ENCODE measurements at regions not wholly inside any gene's neighbourhood (a gene's known extent, or its start where the extent isn't known, plus 50 kb on each side); places are given as distances from the start of the nearest gene placed in this dataset.
A peak's percentile ranks its signal among the peaks of the same experiment; 100 is the strongest.

DNA sequence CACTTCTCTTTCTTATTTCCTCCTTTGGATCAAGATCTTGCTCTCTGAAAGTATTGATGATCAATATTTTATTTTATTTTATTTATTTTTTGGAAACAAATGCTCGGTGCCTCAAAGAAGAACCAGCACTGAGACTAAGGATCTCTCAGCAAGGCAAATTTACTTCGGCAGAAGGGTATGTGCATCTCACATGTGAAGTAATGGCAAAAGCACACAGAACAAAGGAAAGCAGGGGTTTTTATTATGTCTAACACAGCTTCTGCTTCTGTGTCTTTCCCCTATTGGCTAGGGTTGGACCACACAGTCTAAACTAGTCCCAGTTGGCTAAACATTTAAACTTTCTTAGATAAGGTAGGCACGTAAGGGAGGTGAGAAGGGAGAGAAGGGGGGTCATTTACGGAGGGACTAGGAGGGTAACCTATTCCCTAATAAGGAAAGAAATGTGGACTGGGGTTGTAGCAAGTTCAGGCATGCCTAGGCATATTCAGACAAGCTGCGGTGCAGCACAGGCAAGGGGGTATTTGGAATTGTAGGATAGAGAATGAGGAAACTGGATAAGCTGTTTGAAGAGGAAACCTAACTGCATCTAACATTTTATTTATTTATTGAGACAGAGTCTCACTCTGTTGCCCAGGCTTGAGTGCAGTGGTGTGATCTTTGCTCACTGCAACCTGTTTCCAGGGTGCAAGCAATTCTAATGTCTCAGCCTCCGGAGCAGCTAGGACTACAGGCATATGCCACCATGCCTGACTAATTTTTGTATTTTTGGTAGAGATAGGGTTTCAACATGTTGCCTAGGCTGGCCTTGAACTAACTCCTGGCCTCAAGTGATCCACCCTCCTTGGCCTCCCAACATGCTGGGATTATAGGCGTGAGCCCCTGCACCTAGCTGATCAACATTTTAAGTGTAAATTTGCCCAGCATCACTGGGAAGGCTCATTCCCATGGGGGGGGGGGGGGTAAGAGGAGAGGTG is 90.0 kb upstream of the EIF5 start:
- ChIA-PET CTCF (ENCODE audit: partially characterized antibody) (interaction anchor here (0.7 to 1.9 kb wide), 8 partner anchors 13 to 139 kb away, joined by 3 to 7 read pairs (median 4); no protein-coding TSS in a partner anchor), POLR2A (ENCODE audit: partially characterized antibody) (no interaction called here)
- H2BK5ac ChIP-seq (ENCODE audit: low read depth, low read length), result peak overlapping the region; percentile 96; the same call in 1 of the 2 replicates
- H3K27me3 ChIP-seq (replicated peaks in 1 of 4; ENCODE audit: control insufficient read depth in 3 of 4, extremely low read depth in 1 of 4, insufficient read depth in 3 of 4, low read length in 3 of 4), result no peaks in the 10 kb centered on the region
- H3K79me1 ChIP-seq (ENCODE audit: low read depth, low read length), result no peaks in the 10 kb centered on the region
- peak overlapping the region in 2 of 4 experiments; percentile 12 to 27; a peak in 1 of 7 replicates for H3K9ac ChIP-seq (replicated peaks in 1 of 4; ENCODE audit: extremely low read depth in 1 of 4, low read depth in 3 of 4, low read length in 3 of 4)
- H3K23ac ChIP-seq (ENCODE audit: insufficient read length), result no peak overlapping the region
- H4K91ac ChIP-seq (replicated peaks; ENCODE audit: insufficient read length, low read length), result peak overlapping the region; percentile 92
- no peaks in the 10 kb centered on the region for H3K23me2 ChIP-seq (ENCODE audit: low read depth, low read length)
- no peak overlapping the region for H3K56ac ChIP-seq (replicated peaks; ENCODE audit: insufficient read length, low read depth, low read length)
- H2AK5ac ChIP-seq (ENCODE audit: low read depth, low read length), result no peak overlapping the region; the same call in 1 of the 2 replicates
- FAIRE-seq (no peak), DNase-seq (ENCODE audit: low read depth in 1 of 2, low spot score in 2 of 2) (no peak)
- H3K9me3 ChIP-seq (ENCODE audit: insufficient read depth in 2 of 2, low read depth in 1 of 2, low read length in 1 of 2), result peaks cover 5 to 11% of the 10 kb centered on the region in 2 experiments
- no peak overlapping the region for H3K4me2 ChIP-seq (ENCODE audit: insufficient read depth in 1 of 2, low read depth in 2 of 2, low read length in 2 of 2)
- H3K18ac ChIP-seq (ENCODE audit: extremely low read depth, low read length), result no peak overlapping the region; the same call in 1 of the 2 replicates
- no peak overlapping the region for H4K5ac ChIP-seq (ENCODE audit: insufficient read length, low read depth, low read length)
- H2AFZ ChIP-seq (ENCODE audit: low read length), result 0 out of 2 replicates have a peak overlapping the region, but pooled peaks have one; percentile 63
- H3K27ac ChIP-seq (ENCODE audit: low read depth, low read length), result peak overlapping the region; percentile 56; the same call in 1 of the 2 replicates
- H3K14ac ChIP-seq (ENCODE audit: insufficient read length), result no peak overlapping the region
- peak overlapping the region; percentile 56 for H2BK120ac ChIP-seq (replicated peaks; ENCODE audit: low read depth, low read length)
- H3K36me3 ChIP-seq (ENCODE audit: control insufficient read depth in 2 of 4, insufficient read depth in 4 of 4, low read length in 3 of 4), result peaks cover 0 to 2% (median 0%) of the 10 kb centered on the region in 4 experiments; a peak in 1 of 8 replicates
- no peaks in the 10 kb centered on the region for H4K20me1 ChIP-seq (replicated peaks in 1 of 2; ENCODE audit: control insufficient read depth in 1 of 2, insufficient read depth in 2 of 2, low read length in 2 of 2)
- H3K4me3 ChIP-seq (ENCODE audit: extremely low read depth in 1 of 4, insufficient read depth in 2 of 4, low read depth in 3 of 4, low read length in 4 of 4), result no peak overlapping the region
- peak overlapping the region; percentile 62 for H3K4ac ChIP-seq (replicated peaks; ENCODE audit: insufficient read length, low read depth, low read length)
- H2BK12ac ChIP-seq (ENCODE audit: low read depth, low read length), result 0 out of 2 replicates have a peak overlapping the region, but pooled peaks have one; percentile 33
- WGBS, 2 experiments (ENCODE audit: extremely low coverage in 1 of 2, insufficient coverage in 1 of 2, insufficient read length in 1 of 2, insufficient replicate concordance in 2 of 2, low coverage in 1 of 2, low lambda C conversion rate in 2 of 2, missing lambda C conversion rate in 1 of 2), result 71% methylated on average over 7 of the region's 7 CpGs; no CpG with 5 or more reads in 1 of the 2 experiments
- H3K79me2 ChIP-seq (ENCODE audit: control insufficient read depth in 1 of 2, insufficient read depth in 2 of 2, low read length in 2 of 2), result no peaks in the 10 kb centered on the region
- peaks cover 0 to 4% (median 0%) of the 10 kb centered on the region in 4 experiments; a peak in 2 of 7 replicates for H3K4me1 ChIP-seq (replicated peaks in 1 of 4; ENCODE audit: control insufficient read depth in 3 of 4, insufficient read depth in 4 of 4, low read length in 3 of 4)
- no peak overlapping the region for H4K8ac ChIP-seq (ENCODE audit: extremely low read depth, insufficient read depth, low read length)
- no peak overlapping the region for H2BK15ac ChIP-seq (ENCODE audit: low read length)
- H2BK20ac ChIP-seq (ENCODE audit: low read length), result 0 out of 2 replicates have a peak overlapping the region, but pooled peaks have one; percentile 72
- TF ChIP-seq RAD21 (IDR thresholded peaks at IDR 0.05 in 1 of 2, conservative IDR thresholded peaks at IDR 0.05 in 1 of 2; ENCODE audit: low read depth in 2 of 2, low read length in 2 of 2), result no peak
